Kidney epithelial cell (primary cell): ENCODE measurements at regions not wholly inside any gene's neighbourhood (a gene's known extent, or its start where the extent isn't known, plus 50 kb on each side); places are given as distances from the start of the nearest gene placed in this dataset.

ENCODE experiments used
- DNase-seq: peaks from one replicate; pipeline ENCODE4 v3.0.0-alpha.2; 2010; ENCODE audit warnings: low read depth
- H3K27me3 ChIP-seq: 2 replicates; pipeline ENCODE4 v1.6.0; 2011; ENCODE audit warnings: low read length; ENCODE audit not compliant: control insufficient read depth, insufficient read depth
- H3K36me3 ChIP-seq: 2 replicates; pipeline ENCODE4 v1.5.1; 2011; ENCODE audit warnings: low read length; ENCODE audit not compliant: control insufficient read depth, insufficient read depth
- H3K4me3 ChIP-seq: 2 replicates; pipeline ENCODE4 v1.5.1; 2011; ENCODE audit warnings: low read depth, mild to moderate bottlenecking, control low read depth, low read length
- CTCF ChIP-seq: IDR thresholded peaks from 2 replicates; pipeline ENCODE4 v1.5.1; 2011; ENCODE audit warnings: mild to moderate bottlenecking, moderate library complexity, low read length, control low read depth, inconsistent platforms; ENCODE audit not compliant: insufficient read depth, poor library complexity, severe bottlenecking

GRCh38 chr20:60803335-60804055, 448.6 kb upstream of the CDH4 start:
- TF ChIP-seq CTCF, result no peak
- Histone ChIP-seq H3K4me3 (no peak overlapping the region), H3K36me3 (no peaks in the 10 kb centered on the region), H3K27me3 (no peaks in the 10 kb centered on the region)
- no peak for DNase-seq

GRCh38 chr20:60804240-60804917, 447.7 kb upstream of the CDH4 start:
- Histone ChIP-seq H3K4me3 (no peak overlapping the region), H3K27me3 (no peaks in the 10 kb centered on the region), H3K36me3 (no peaks in the 10 kb centered on the region)
- TF ChIP-seq CTCF, result no peak
- no peak for DNase-seq

- TF ChIP-seq CTCF, result no peak
- no peaks in the 10 kb centered on the region for H3K36me3 ChIP-seq
- DNase-seq, result no peak
- H3K27me3 ChIP-seq, result no peaks in the 10 kb centered on the region
- no peak overlapping the region for H3K4me3 ChIP-seq
Measured at GRCh38 chr20:60804918-60805630, 447.0 kb upstream of the CDH4 start.

- no peak for TF ChIP-seq CTCF
- no peak for DNase-seq
- Histone ChIP-seq H3K4me3 (no peak overlapping the region), H3K36me3 (no peaks in the 10 kb centered on the region), H3K27me3 (no peaks in the 10 kb centered on the region)
Measured at GRCh38 chr20:60806354-60806753, 445.7 kb upstream of the CDH4 start.

- Histone ChIP-seq H3K4me3 (no peak overlapping the region), H3K36me3 (no peaks in the 10 kb centered on the region), H3K27me3 (no peaks in the 10 kb centered on the region)
- no peak for TF ChIP-seq CTCF
- DNase-seq, result no peak
Measured at GRCh38 chr20:60806824-60807223, 445.2 kb upstream of the CDH4 start.
